Right lobe of liver (tissue), 6 donors: ENCODE measurements at regions not wholly inside any gene's neighbourhood (a gene's known extent, or its start where the extent isn't known, plus 50 kb on each side); places are given as distances from the start of the nearest gene placed in this dataset.

ENCODE experiments used
- ATAC-seq, 4 donors: fragments of 200-7000 bp; cut with Tn5 transposase; one replicate each; pipeline ENCODE4 v1.9.1; 2020; ENCODE audit warnings: mild to moderate bottlenecking in 4 of 4, moderate library complexity in 4 of 4
- DNase-seq, 3 donors: peaks; one replicate each; pipeline ENCODE4 v3.0.0-alpha.2; 2020
- H3K27ac ChIP-seq, 3 donors: fragments of 200-600 bp; one replicate each; pipeline ENCODE4 v1.8.0; 2022
- H3K27me3 ChIP-seq, 2 donors: fragments of 200-600 bp; one replicate each; pipeline ENCODE4 v1.8.0; 2022
- H3K36me3 ChIP-seq, 4 donors: fragments of 200-600 bp; sonication (generic) in 1 of 4; one replicate each; pipeline versions ENCODE4 v1.5.1 to v1.8.0; 2017 to 2022; ENCODE audit warnings: control low read depth in 1 of 4
- H3K4me1 ChIP-seq, 4 donors: fragments of 200-600 bp; sonication (generic) in 1 of 4; one replicate each; pipeline versions ENCODE4 v1.5.1 to v1.8.0; 2017 to 2022; ENCODE audit warnings: control low read depth in 1 of 4
- H3K4me3 ChIP-seq, 3 donors: fragments of 200-600 bp; one replicate each; pipeline ENCODE4 v1.8.0; 2022
- H3K9me3 ChIP-seq, 4 donors: fragments of 200-600 bp; sonication (generic) in 1 of 4; one replicate each; pipeline versions ENCODE4 v1.5.1 to v1.8.0; 2017 to 2022; ENCODE audit warnings: control low read depth in 1 of 4
- CTCF ChIP-seq, 4 donors: fragments of 200-600 bp in 3 of 4; fragments of 450-650 bp in 1 of 4; IDR thresholded peaks; one replicate each; pipeline versions ENCODE4 v1.5.1 to v1.8.0; 2016 to 2022; ENCODE audit warnings: antibody characterized with exemption in 4 of 4, mild to moderate bottlenecking in 2 of 4
- POLR2A ChIP-seq: fragments of 450-650 bp; IDR thresholded peaks from one replicate; pipeline ENCODE4 v1.6.1; 2017; ENCODE audit warnings: antibody characterized with exemption, mild to moderate bottlenecking
- WGBS: methylation state at CpG from one replicate; pipeline ENCODE4 v1.1.6; 2018; ENCODE audit warnings: low coverage, low lambda C conversion rate; ENCODE audit not compliant: insufficient coverage; ENCODE audit errors: missing lambda C conversion rate; 5-methylcytosine and 5-hydroxymethylcytosine counted together
- intact Hi-C, 2 donors: fragments of 100-400 bp; cut with DNase I; formaldehyde crosslinking; loops; one replicate each; pipeline versions ENCODE4 v1.11.2 to v1.14.1; 2022
- donor health status: DM: no; HTN: yes; CAD: no.
- donor health status: DM: no; HTN: no; CAD: no.
- donor health status: DM: no; HTN: no; CAD: no.
- donor health status: DM: no; HTN: yes; CAD: no.
- donor health status: DM: no; HTN: yes; CAD: no.

GRCh38 chr15:35986191-35986721 lies 440.3 kb upstream of the DPH6 start:
- 34% methylated on average over 7 of the region's 7 CpGs for WGBS
- peak in 2 of 3 donors; percentile 26 to 47 for DNase-seq
- Histone ChIP-seq H3K9me3 (no peaks in the 10 kb centered on the region), H3K36me3 (no peaks in the 10 kb centered on the region), H3K27me3 (no peaks in the 10 kb centered on the region), H3K4me1 (no peaks in the 10 kb centered on the region), H3K27ac (no peak overlapping the region), H3K4me3 (no peak overlapping the region)
- TF ChIP-seq POLR2A = no peak
- TF ChIP-seq CTCF (IDR thresholded peaks at IDR 0.05) = no peak
- intact Hi-C loops = no loop called here
- peak; percentile 61 to 70 (median 64) for ATAC-seq

- Histone ChIP-seq H3K4me1 (no peaks in the 10 kb centered on the region), H3K9me3 (no peaks in the 10 kb centered on the region), H3K27ac (no peak overlapping the region), H3K4me3 (no peak overlapping the region), H3K36me3 (no peaks in the 10 kb centered on the region), H3K27me3 (no peaks in the 10 kb centered on the region)
- intact Hi-C loops = no loop called here
- 43% methylated on average over 2 of the region's 2 CpGs for WGBS
- DNase-seq (no peak), ATAC-seq (no peak)
- TF ChIP-seq CTCF (IDR thresholded peaks at IDR 0.05) = no peak
- no peak for TF ChIP-seq POLR2A
Measured at GRCh38 chr15:35987056-35987455, 441.1 kb upstream of the DPH6 start.

DNA sequence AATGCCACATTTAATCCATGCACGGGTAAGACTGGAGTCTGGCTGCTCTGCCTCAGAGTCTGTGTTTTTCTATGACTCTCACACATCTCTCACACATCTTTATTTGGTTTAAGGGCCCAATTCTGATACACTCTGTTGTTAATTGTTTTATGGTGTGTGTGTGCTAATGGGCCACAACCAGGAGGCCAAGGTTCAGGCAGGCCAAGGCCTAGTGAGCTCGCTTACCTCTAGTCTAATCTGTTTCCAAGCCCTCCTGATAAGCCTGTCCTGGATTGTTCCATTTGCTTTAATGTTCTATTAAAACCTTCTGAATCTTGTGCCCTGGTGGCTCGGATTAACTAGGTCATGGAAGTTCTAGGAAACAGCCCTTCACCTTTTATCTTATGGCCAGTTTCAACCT lies 445.4 kb upstream of the DPH6 start:
- Histone ChIP-seq H3K4me1 (no peaks in the 10 kb centered on the region), H3K9me3 (no peaks in the 10 kb centered on the region), H3K27ac (no peak overlapping the region), H3K27me3 (no peaks in the 10 kb centered on the region), H3K36me3 (no peaks in the 10 kb centered on the region), H3K4me3 (no peak overlapping the region)
- DNase-seq = no peak
- no peak for TF ChIP-seq POLR2A
- TF ChIP-seq CTCF (IDR thresholded peaks at IDR 0.05) = no peak
- no peak for ATAC-seq
- intact Hi-C loops = no loop called here
- WGBS = 76% methylated on average over 3 of the region's 3 CpGs

GRCh38 chr15:35992791-35993190 lies 446.8 kb upstream of the DPH6 start:
- Histone ChIP-seq H3K4me3 (no peak overlapping the region), H3K27me3 (no peaks in the 10 kb centered on the region), H3K36me3 (no peaks in the 10 kb centered on the region), H3K9me3 (no peaks in the 10 kb centered on the region), H3K27ac (no peak overlapping the region), H3K4me1 (no peaks in the 10 kb centered on the region)
- intact Hi-C loops = no loop called here
- 55% methylated on average over 2 of the region's 2 CpGs for WGBS
- ATAC-seq (no peak), DNase-seq (no peak)
- TF ChIP-seq POLR2A (no peak), CTCF (IDR thresholded peaks at IDR 0.05) (no peak)

- Histone ChIP-seq H3K4me3 (no peak overlapping the region), H3K27ac (no peak overlapping the region), H3K27me3 (no peaks in the 10 kb centered on the region), H3K9me3 (no peaks in the 10 kb centered on the region), H3K36me3 (no peaks in the 10 kb centered on the region), H3K4me1 (no peaks in the 10 kb centered on the region)
- intact Hi-C loops = no loop called here
- TF ChIP-seq POLR2A (no peak), CTCF (IDR thresholded peaks at IDR 0.05) (no peak)
- ATAC-seq (no peak), DNase-seq (no peak)
Measured at GRCh38 chr15:35993196-35993595, 447.2 kb upstream of the DPH6 start.
